Dermis microvascular lymphatic vessel endothelial cell (primary cell): ENCODE measurements at regions not wholly inside any gene's neighbourhood (a gene's known extent, or its start where the extent isn't known, plus 50 kb on each side); places are given as distances from the start of the nearest gene placed in this dataset.

Experiments
- DNase-seq, 2 donors: peaks; one replicate each; pipeline versions ENCODE4 v3.0.0 to v3.0.0-alpha.2; 2010; ENCODE audit warnings: low read depth in 2 of 2

GRCh38 chr2:47238638-47239037, 62.3 kb upstream of the CALM2 start:
- no peak for DNase-seq

- peak; percentile 58 to 68 for DNase-seq
These were observed 61.3 kb upstream of the CALM2 start for GRCh38 chr2:47237375-47238334.

- DNase-seq = no peak
These were observed 60.3 kb upstream of the CALM2 start for GRCh38 chr2:47236503-47237215.

- DNase-seq = no peak
These were observed 58.8 kb upstream of the CALM2 start for GRCh38 chr2:47235132-47235531.

DNA sequence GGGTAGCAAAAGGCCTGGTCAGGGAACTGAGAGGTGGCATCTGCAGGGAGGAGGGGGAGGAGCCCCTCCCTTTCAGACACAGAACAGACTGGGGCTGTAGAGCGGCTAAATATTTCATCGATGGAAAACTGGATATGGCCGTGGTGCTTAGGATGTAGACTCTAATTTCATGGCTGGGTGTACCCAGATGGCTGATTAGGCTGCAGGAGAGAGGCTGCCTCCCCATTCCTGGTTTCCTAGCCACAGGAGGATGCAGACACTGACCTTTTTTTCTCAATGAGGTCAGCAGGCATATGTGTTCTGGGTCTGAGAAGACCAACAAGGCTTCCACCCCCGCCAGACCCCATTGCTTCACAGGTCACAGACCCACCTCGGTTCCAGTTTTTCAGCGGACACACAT, 58.1 kb upstream of the CALM2 start:
- no peak for DNase-seq

DNA sequence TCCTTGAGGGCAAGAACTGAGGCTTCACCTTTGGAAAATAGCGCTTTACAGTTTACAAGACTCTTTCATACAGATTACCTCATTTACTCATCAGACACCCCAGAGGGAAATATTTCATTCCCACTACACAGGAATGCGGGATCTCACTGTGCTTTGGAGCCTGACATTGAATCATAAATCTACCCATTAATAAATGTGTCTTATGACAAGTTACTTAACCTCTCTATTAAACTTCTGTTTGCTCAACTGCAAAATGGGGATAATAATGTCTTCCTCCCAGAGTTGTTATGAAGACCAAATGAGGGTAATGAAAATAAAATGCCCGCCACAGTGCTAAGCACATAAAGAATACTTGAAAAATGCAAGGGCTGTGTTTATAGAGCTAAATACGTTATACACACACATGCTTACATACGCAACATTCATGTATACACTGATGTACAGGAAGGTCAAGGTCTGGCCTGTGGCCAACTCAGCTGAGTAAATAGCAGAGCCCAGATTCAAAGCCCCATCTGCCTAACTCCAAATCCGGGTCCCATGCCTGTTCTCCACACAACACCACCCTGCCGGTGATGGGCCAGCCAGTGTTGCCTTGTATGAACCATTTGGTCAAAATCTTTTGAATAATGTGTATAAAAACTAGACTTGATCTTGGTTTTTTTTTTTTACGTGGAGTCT, 56.6 kb upstream of the CALM2 start:
- DNase-seq = peak; percentile 66 to 91

GRCh38 chr2:47230418-47230817, 54.1 kb upstream of the CALM2 start:
- peak; percentile 24 to 27 for DNase-seq

DNA sequence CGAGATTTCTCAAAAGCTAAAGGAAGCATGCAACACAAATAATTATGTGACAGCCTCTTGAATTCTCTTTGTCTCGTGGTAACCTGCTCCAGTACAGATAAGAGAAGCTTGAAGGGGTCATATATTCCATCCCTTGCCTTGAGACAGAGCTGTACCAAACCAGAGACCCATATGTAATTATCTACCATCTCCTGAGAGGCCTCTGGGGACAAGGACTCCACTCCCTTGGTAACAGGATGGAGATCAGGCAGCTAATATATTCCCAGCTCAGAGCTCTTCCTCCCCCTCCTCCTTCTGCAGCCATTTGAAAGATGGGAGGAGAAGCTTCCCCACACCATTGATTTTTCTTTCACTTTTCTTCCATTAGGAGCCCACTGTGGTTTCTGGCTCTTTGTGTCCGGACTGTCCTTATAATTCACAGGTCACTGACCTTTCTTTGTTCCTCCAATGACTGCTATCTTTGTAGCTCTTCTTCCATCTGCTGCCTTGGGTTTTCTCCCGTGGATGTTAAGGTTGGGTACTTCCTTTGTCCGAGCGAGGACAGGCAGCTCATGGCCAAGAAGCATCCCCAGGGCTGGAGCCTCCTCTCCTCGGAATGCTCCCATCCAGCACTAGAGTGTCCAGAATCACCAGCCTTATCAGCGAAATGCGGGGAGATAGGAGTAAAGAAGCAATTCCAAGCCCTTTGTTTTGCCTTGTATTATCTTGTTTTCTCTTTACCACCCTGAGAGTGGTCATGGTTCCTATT, 51.4 kb upstream of the CALM2 start:
- DNase-seq = no peak

- DNase-seq = no peak
These were observed 50.6 kb upstream of the CALM2 start for GRCh38 chr2:47226923-47227220.

DNA sequence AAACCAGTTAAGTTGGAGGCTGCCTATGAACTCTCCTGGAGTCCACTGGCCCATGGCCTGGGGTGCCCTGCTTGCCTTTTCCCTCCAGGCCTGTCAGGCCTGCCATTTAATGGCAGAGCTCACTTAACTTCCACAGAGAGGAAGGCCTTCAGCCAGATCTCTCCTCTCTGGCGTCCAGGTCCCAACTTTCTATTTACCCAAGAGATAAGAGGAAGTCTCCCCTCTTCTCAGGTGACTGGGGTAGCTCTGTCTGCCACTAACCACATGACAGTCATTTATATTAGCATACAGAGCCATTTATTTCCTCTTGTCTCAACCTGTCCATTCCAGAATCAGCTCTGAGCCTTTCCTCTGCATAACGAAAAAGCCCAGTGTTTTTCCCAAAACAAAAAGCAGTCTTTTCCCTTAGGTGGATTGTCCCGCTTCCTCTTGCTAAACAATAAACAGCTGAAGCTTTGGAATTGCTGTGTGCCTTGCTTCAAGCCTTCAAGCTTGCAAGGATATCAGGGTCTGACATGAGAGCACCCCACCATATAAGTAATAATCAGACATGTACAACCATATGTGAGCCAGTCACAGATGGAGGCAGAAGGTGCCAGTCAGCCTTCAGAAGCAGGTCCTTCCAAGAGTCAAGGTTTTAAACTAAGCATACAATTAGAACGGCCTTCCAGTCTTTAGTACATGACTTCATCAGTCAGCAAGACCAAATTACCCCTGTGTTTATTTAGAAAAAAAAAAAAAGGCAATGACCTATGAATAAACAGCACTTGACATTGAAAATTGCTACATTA, 50.0 kb upstream of the CALM2 start:
- no peak for DNase-seq
